ENCODE measurements at regions not wholly inside any gene's neighbourhood (a gene's known extent, or its start where the extent isn't known, plus 50 kb on each side); places are given as distances from the start of the nearest gene placed in this dataset.

- DNase-seq: no peak
These were observed 321.9 kb upstream of the EMCN start for GRCh38 chr4:100839712-100840111.

- no peak for DNase-seq
These were observed 320.5 kb upstream of the EMCN start for GRCh38 chr4:100838286-100838685.

- no peak for DNase-seq
These were observed 319.1 kb upstream of the EMCN start for GRCh38 chr4:100836929-100837328.

GRCh38 chr4:100834616-100835015 lies 316.8 kb upstream of the EMCN start:
- no peak for DNase-seq

GRCh38 chr4:100833906-100834305 lies 316.1 kb upstream of the EMCN start:
- no peak for DNase-seq

- DNase-seq: no peak
These were observed 311.3 kb upstream of the EMCN start for GRCh38 chr4:100828986-100829685.

GRCh38 chr4:100828364-100828763 lies 310.5 kb upstream of the EMCN start:
- no peak for DNase-seq

- DNase-seq: no peak
These were observed 309.9 kb upstream of the EMCN start for GRCh38 chr4:100827756-100828155.

GRCh38 chr4:100826808-100827548 lies 309.2 kb upstream of the EMCN start:
- no peak for DNase-seq

- DNase-seq: no peak
These were observed 308.2 kb upstream of the EMCN start for GRCh38 chr4:100826067-100826466.

GRCh38 chr4:100823993-100824323 lies 306.1 kb upstream of the EMCN start:
- DNase-seq: no peak

GRCh38 chr4:100823066-100823992 lies 305.5 kb upstream of the EMCN start:
- no peak for DNase-seq

GRCh38 chr4:100820249-100820648 lies 302.4 kb upstream of the EMCN start:
- DNase-seq: no peak

- no peak for DNase-seq
These were observed 301.7 kb upstream of the EMCN start for GRCh38 chr4:100819505-100819904.

- DNase-seq: no peak
These were observed 298.7 kb upstream of the EMCN start for GRCh38 chr4:100816436-100817045.

GRCh38 chr4:100811046-100811445 lies 293.2 kb upstream of the EMCN start:
- no peak for DNase-seq

- DNase-seq: no peak
These were observed 291.7 kb upstream of the EMCN start for GRCh38 chr4:100809506-100809905.

GRCh38 chr4:100806988-100807387 lies 289.2 kb upstream of the EMCN start:
- DNase-seq: no peak

- no peak for DNase-seq
These were observed 287.7 kb upstream of the EMCN start for GRCh38 chr4:100805538-100805937.

GRCh38 chr4:100804576-100805360 lies 286.9 kb upstream of the EMCN start:
- no peak for DNase-seq

- DNase-seq: no peak
These were observed 285.9 kb upstream of the EMCN start for GRCh38 chr4:100803751-100804150.

All from NCI-H1930 (cell line).